ENCODE measurements at regions not wholly inside any gene's neighbourhood (a gene's known extent, or its start where the extent isn't known, plus 50 kb on each side); places are given as distances from the start of the nearest gene placed in this dataset.

DNA sequence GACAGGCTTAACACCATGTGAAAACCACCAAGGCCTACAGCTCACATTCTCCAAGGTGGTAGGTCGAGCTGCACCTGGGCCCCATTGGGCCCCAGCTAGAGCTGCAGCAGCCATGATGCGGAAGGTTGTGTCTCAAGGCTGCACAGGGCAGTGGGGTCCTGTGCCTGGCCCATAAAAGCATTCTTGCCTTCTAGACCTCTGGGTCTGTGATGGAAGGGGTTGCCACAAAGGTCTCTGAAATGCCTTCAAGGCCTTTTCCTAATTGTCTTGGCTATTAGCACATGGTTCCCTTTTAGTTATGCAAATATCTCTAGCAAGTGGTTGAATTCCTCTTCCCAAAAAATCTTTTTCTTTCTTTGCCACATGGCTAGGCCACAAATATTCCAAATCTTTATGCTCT lies 52.5 kb upstream of the C11orf58 start:
- FAIRE-seq (no peak), DNase-seq (ENCODE audit: insufficient read length, low spot score) (no peak)
- no peak for TF ChIP-seq POLR2A (IDR thresholded peaks at IDR 0.05; ENCODE audit: low read depth, low read length)

DNA sequence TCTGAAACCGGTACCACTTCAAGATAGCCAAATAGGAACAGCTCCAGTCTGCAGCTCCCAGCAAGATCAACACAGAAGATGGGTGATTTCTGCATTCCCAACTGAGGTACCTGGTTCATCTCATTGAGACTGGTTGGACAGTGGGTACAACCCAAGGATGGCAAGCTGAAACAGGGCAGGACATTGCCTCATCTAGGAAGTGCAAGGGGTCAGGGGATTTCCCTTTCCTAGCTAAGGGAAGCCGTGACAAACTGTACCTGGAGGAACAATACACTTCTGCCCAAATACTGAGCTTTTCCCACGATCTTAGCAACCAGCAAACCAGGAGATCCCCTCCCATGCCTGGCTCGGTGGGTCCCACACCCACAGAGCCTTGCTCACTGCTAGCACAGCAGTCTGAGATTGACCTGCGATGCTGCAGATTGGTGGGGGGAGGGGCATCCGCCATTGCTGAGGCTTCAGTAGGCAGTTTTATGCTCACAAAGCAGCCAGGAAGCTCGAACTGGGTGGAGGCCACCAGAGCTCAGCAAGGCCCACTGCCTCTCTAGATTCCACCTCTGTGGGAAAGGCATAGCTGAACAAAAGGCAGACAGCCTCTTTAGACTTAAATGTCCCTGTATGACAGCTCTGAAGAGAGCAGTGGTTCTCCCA lies 59.9 kb upstream of the C11orf58 start:
- no peak for TF ChIP-seq POLR2A (IDR thresholded peaks at IDR 0.05; ENCODE audit: low read depth, low read length)
- FAIRE-seq (no peak), DNase-seq (ENCODE audit: insufficient read length, low spot score) (no peak)

DNA sequence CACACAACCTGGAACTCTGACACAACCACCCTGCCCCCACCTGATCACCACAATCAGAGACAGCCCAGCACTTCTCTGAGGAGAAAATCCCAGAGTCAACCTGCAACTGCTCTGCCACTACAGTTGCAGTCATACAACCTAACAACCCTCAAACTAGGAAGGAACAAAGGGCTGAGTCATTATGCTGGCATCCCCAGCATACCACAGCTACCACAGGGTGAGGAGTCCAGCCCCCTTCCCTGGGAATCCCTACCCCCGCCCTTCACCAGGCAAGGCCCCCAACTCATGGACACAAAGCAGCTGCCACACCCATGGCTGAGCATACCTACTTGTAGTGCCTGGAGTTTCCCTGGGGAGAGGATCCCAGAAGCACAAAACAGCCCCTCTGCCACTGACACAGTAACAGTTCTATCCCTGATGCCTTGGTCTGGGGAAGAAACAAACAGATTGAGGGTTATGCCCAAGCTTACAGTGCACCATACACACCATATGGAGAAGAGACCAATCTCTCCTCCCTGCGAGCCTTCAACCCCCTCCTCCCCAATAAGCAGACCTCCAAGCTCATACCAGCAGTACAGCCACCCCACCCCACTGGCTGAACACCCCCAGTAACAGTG lies 68.5 kb upstream of the C11orf58 start:
- FAIRE-seq (peak; percentile 91), DNase-seq (ENCODE audit: insufficient read length, low spot score) (peak; percentile 42)
- TF ChIP-seq POLR2A (IDR thresholded peaks at IDR 0.05; ENCODE audit: low read depth, low read length) = no peak

DNA sequence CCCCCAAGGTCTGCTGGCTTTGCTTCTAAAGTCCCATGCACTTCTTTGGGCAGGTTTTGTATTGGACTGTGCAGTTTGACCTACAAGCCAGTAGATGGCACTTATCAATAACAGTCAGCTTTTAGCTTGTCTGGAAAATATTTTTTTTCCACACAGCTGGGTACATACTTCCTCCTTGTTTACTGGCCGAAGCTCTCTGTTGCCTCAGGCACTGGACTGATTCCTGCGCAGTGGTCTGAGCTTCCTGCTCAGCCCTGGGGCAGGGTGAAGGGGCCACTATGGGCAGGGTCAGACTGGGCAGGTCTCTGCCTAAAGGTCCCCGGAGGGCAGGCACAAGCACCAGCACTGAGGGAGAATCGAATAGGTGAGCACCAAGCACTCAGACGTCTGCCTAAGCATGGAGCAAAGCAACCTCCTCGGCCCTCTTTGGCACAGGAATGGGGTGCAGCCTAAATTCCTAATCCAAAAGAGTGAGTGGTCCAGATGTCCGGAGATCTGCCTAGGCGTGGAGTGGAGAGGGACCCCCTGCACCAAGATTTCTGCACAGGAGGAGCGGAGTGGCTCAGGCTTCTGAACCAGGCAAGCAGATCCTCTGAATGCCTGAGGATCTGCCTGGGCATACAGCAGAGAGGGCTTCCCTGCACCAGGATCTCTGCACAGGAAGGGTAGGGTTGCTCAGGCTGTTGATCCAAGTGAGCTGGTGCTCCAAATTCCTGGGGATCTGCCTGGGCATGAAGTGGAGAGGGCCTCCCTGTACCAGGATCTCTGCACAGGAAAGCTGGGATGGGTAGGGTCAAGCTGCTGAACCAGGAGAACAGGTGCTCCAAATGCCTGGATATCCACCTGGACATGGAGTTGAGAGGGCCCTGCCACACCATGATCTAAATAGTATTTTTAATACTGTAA lies 105.9 kb upstream of the C11orf58 start:
- TF ChIP-seq POLR2A (IDR thresholded peaks at IDR 0.05; ENCODE audit: low read depth, low read length) = no peak
- no peak for DNase-seq (ENCODE audit: insufficient read length, low spot score)
- peak; percentile 61 for FAIRE-seq

DNA sequence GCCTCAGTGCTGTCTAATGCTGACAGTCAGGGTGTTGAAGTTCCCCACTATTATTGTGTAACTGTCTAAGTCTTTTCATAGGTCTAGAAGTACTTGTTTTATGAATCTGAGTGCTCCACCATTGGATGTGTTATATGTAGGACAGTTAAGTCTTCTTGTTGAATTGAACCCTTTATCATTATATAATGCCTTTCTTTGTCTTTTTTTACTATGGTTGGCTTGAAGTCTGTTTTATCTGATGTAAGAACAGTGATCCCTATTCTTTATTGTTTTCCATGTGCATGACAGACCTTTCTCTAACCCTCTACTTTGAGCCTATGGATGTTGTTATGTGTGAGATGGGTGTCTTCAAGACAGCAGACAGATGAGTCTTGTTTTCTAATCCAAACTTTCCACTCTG lies 107.8 kb upstream of the C11orf58 start:
- FAIRE-seq (no peak), DNase-seq (ENCODE audit: insufficient read length, low spot score) (no peak)
- no peak for TF ChIP-seq POLR2A (IDR thresholded peaks at IDR 0.05; ENCODE audit: low read depth, low read length)

DNA sequence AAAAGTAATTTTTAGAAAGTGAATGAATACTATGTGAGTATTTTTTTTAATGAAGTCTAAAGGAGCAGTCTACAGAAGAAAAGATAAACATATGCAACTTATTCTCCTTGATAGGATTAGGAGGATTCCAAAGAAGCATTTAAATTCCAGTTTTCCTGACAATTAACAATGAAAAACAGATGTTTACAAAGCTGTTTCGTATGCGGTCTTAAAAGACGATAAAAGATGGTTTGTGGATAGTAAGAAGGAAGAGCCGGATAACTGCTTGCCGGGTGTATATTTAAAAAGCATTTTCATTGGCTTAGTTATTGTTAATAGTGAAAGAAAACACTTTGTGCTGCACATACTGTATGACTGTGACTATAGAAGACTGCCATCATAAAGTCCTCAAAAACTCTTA lies 120.0 kb upstream of the C11orf58 start:
- FAIRE-seq (no peak), DNase-seq (ENCODE audit: insufficient read length, low spot score) (no peak)
- no peak for TF ChIP-seq POLR2A (IDR thresholded peaks at IDR 0.05; ENCODE audit: low read depth, low read length)

DNA sequence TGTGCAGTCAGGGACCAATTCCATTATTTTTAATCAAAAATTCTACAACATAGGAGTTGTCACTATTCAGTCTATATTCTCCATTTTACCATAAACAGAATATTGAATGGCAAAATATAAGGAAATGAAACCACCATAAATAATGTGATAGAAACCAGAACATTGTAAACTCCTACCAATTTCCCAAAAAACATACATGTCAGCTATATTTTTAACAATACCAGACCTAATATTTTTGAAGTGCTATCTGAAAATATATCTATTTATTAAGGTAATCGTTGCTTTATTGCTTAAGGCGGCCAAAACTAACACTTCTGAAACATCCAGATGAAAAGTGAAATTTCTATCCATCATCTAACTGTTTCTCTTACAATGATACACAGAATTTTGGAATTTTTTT lies 123.0 kb upstream of the C11orf58 start:
- no peak for TF ChIP-seq POLR2A (IDR thresholded peaks at IDR 0.05; ENCODE audit: low read depth, low read length)
- DNase-seq (ENCODE audit: insufficient read length, low spot score) (no peak), FAIRE-seq (no peak)

DNA sequence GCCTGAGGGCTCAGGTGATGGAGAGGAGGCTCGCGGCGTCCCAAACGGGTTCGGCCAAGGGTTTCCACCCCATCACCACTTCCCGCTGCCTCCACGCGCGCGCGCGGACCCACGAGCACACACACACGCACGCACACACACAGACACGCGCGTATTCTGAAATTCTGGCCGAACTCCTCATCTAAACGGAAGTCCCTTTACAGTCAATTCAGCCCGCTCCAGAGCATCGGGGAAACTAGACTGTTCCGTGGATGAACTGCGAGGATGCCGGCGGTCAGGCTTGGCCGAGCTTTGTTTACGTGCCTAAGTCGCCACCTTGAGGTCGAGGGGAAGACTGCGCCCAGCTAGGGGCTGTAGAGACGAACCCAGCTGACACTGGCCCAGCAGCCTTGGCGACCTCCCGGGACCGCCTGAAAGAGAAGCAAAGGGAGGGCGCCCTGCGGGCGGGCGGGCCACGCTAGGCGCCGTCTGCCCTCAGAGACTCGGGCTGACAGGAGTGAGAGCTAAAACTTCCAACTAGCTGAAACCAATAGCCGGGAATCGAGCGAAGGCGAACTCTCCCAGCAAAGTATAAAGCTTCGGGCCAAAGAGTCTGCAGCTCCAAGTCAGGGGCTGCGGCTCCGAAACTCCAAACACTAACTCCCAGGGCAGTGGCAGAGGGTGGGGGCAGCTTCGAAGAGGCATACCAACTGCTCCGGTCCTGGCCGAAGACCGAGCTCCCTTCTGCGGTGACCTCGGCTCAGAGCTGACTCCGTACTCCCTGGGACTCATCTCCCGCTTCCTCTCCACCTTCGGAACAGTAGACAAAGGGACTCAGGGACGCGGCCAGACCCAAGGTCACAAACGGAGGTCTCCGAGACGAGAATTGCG lies 124.7 kb upstream of the C11orf58 start:
- FAIRE-seq = peak; percentile 61
- DNase-seq (ENCODE audit: insufficient read length, low spot score) = peak; percentile 71
- TF ChIP-seq POLR2A (IDR thresholded peaks at IDR 0.05; ENCODE audit: low read depth, low read length) = no peak

DNA sequence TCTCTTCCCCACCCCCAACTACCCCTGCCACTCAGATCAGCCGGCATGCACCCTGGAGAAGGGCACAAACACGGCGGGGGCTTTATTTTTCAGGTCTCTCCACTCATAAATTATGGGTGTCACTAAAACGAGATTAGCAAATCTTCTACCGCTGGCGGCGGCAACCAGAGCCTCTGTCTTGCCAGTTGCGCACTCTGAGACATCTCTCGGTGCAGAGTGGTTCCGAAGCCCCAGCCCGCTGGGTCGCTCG lies 125.3 kb upstream of the C11orf58 start:
- DNase-seq (ENCODE audit: insufficient read length, low spot score) = no peak
- no peak for FAIRE-seq
- no peak for TF ChIP-seq POLR2A (IDR thresholded peaks at IDR 0.05; ENCODE audit: low read depth, low read length)

DNA sequence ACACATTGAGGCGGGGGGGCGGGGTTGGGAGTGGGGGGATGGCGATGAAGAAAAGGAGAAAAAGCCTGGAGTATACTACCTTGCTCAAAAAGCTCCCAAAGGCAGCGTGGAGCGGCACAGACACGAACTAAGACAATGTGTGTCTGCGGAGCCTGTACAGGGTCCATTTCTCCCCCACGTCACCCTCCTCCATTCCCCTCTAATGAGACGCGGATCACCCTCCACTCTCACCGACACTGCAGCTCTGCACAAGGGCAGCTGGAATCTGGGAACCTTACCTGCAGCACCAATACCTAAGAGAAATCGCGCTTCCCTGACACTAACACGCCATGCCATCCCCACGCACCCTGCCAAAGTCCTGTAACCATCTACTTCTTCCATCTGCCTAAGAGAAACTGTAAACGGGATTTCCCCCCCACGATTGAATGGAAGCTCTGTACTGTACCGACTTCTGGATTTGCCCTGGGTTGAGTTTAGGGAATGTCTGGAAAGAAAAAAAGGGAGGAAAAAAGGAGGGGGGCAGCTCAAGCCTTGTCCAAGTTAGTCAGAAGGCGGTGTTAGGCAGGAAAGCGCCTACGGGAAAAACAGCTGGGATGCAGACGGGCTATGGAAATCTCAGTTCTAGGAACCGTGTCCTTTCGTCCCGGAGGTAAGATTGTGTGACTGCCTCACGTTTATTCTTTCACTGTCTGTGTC lies 125.7 kb upstream of the C11orf58 start:
- DNase-seq (ENCODE audit: insufficient read length, low spot score) = no peak
- TF ChIP-seq POLR2A (IDR thresholded peaks at IDR 0.05; ENCODE audit: low read depth, low read length) = no peak
- no peak for FAIRE-seq

DNA sequence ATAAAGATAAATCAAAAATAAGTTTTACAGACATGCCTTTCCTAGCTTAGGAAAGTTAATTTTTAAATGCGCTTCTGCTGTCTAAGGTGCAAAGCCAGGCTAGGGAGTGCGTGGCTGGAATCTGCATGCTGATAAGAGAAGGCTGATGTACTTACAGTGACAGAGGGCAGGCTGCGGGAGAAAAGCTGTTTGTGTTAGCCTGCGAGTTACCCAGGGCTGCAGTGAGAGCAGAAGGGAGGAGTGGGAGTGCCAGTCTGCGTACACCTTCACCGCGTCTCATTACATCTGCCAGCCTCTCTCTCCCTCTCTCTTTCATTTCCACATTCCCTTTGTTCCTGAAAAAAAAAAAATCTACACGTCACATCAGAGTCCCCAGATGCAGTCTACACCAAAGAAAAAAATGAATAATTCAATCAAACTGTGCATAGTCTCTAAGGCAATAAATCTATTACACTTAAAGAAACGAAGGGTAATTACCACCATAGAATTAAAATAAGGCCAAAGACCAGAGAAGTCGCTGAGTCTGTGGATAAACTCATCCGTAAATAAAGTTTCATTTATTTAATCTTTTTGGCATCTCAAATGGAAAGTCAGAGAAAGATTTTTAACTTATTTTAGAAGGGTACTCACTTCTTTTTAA lies 126.4 kb upstream of the C11orf58 start:
- TF ChIP-seq POLR2A (IDR thresholded peaks at IDR 0.05; ENCODE audit: low read depth, low read length) = no peak
- FAIRE-seq (no peak), DNase-seq (ENCODE audit: insufficient read length, low spot score) (no peak)

DNA sequence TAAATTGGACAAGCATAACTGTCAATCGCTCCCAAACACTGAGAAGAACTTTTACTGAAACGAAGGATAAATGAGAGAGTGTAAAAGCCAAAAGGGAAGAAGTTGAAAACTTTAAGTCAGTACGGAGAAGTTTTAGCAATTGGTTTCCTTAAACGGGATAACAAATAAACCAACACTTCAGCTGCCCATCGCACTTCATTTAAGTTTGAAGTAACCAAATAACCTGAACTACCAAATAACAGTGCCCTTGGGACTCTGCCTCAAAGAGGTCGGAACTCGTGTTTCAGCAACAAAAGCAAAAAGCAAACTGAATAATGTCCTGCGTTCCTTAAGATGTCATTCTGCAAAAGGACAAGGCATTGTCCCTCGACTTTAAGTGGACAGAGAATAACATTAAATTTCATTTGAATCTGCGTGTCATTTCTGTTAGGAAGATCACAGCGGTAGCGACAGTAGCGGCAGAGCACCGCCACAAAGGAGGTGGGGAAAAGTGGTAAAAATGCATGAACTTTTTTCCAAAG lies 127.0 kb upstream of the C11orf58 start:
- FAIRE-seq (no peak), DNase-seq (ENCODE audit: insufficient read length, low spot score) (no peak)
- no peak for TF ChIP-seq POLR2A (IDR thresholded peaks at IDR 0.05; ENCODE audit: low read depth, low read length)
